Neural cell (in vitro differentiated cells): ENCODE measurements at regions not wholly inside any gene's neighbourhood (a gene's known extent, or its start where the extent isn't known, plus 50 kb on each side); places are given as distances from the start of the nearest gene placed in this dataset.

ENCODE experiments used
- H2AFZ ChIP-seq: fragments of 200-600, 300-800 bp; sonication (generic), shearing (Covaris generic); 2 replicates; pipeline ENCODE4 v1.6.0; 2014; ENCODE audit warnings: low read depth, mild to moderate bottlenecking, antibody characterized with exemption, low read length, moderate library complexity
- H3F3A ChIP-seq: fragments of 200-600 bp; shearing (Covaris generic); 2 replicates; pipeline ENCODE4 v1.6.1; 2016; ENCODE audit warnings: mild to moderate bottlenecking, moderate library complexity, mixed read lengths, antibody characterized with exemption, low read length; ENCODE audit not compliant: insufficient read depth, poor library complexity, severe bottlenecking
- H3K27ac ChIP-seq: fragments of 200-600, 300-800 bp; sonication (generic), shearing (Covaris generic); 2 replicates; pipeline ENCODE4 v1.5.1; 2014; ENCODE audit warnings: mild to moderate bottlenecking, low read length, moderate library complexity
- H3K27me3 ChIP-seq: fragments of 300-800, 200-600 bp; sonication (generic), shearing (Covaris generic); 2 replicates; pipeline ENCODE4 v1.6.0; 2014; ENCODE audit warnings: mild to moderate bottlenecking, low read depth, low read length, moderate library complexity; ENCODE audit not compliant: insufficient read depth
- H3K36me3 ChIP-seq: fragments of 300-800, 200-600 bp; sonication (generic), shearing (Covaris generic); 2 replicates; pipeline ENCODE4 v1.5.1; 2014; ENCODE audit warnings: mild to moderate bottlenecking, antibody characterized with exemption, low read length, moderate library complexity; ENCODE audit not compliant: insufficient read depth
- H3K4me2 ChIP-seq: fragments of 300-800, 200-600 bp; sonication (generic), shearing (Covaris generic); 2 replicates; pipeline ENCODE4 v1.6.0; 2014; ENCODE audit warnings: mild to moderate bottlenecking, low read length
- H3K4me3 ChIP-seq: fragments of 300-800, 200-600 bp; sonication (generic), shearing (Covaris generic); 2 replicates; pipeline ENCODE4 v1.5.1; 2014; ENCODE audit warnings: mild to moderate bottlenecking, low read length, moderate library complexity
- H3K79me2 ChIP-seq: fragments of 200-600 bp; shearing (Covaris generic); replicated peaks from 2 replicates; pipeline ENCODE4 v1.6.0; 2014; ENCODE audit warnings: mild to moderate bottlenecking, low read length, moderate library complexity; ENCODE audit not compliant: insufficient read depth
- H3K9ac ChIP-seq: fragments of 300-800, 200-600 bp; sonication (generic), shearing (Covaris generic); 2 replicates; pipeline ENCODE4 v1.6.1; 2016; ENCODE audit warnings: mild to moderate bottlenecking, low read length, mixed read lengths
- H3K9me2 ChIP-seq: fragments of 200-600 bp; shearing (Covaris generic); 2 replicates; pipeline ENCODE4 v1.6.1; 2016; ENCODE audit warnings: mild to moderate bottlenecking, low read length, mixed read lengths; ENCODE audit not compliant: insufficient read depth
- H3K9me3 ChIP-seq: fragments of 200-600, 300-800 bp; sonication (generic), shearing (Covaris generic); 2 replicates; pipeline ENCODE4 v1.6.1; 2016; ENCODE audit warnings: mild to moderate bottlenecking, mixed run types, low read length, moderate library complexity, mixed read lengths
- H4K20me1 ChIP-seq: fragments of 200-600 bp; shearing (Covaris generic); 2 replicates; pipeline ENCODE4 v1.6.1; 2016; ENCODE audit warnings: mild to moderate bottlenecking, mixed run types; ENCODE audit not compliant: insufficient read depth
- EP300 ChIP-seq: fragments of 450-650 bp; conservative IDR thresholded peaks from 2 replicates; pipeline ENCODE4 v1.6.1; 2014; ENCODE audit warnings: antibody characterized with exemption, mild to moderate bottlenecking, moderate library complexity; ENCODE audit not compliant: poor library complexity, severe bottlenecking
- EZH2 ChIP-seq: fragments of 200-600, 300-800 bp; shearing (Covaris generic), sonication (generic); IDR thresholded peaks from 2 replicates; pipeline ENCODE4 v1.6.1; 2014; ENCODE audit warnings: antibody characterized with exemption, low read length, borderline replicate concordance, mild to moderate bottlenecking; ENCODE audit not compliant: insufficient read depth, poor library complexity, severe bottlenecking
- MXI1 ChIP-seq: fragments of 450-650 bp; conservative IDR thresholded peaks from 2 replicates; pipeline ENCODE4 v1.6.1; 2014; ENCODE audit warnings: antibody characterized with exemption, mild to moderate bottlenecking; ENCODE audit not compliant: poor library complexity, severe bottlenecking
- POLR2AphosphoS5 ChIP-seq: IDR thresholded peaks from 2 replicates; pipeline ENCODE4 v1.6.1; 2012
- RAD21 ChIP-seq: fragments of 450-650 bp; conservative IDR thresholded peaks from 2 replicates; pipeline ENCODE4 v1.6.1; 2014; ENCODE audit warnings: antibody characterized with exemption, mild to moderate bottlenecking, moderate library complexity
- SMC3 ChIP-seq: fragments of 450-650 bp; conservative IDR thresholded peaks from 2 replicates; pipeline ENCODE4 v1.6.1; 2014; ENCODE audit warnings: antibody characterized with exemption, mild to moderate bottlenecking, moderate library complexity; ENCODE audit not compliant: poor library complexity
- TAF1 ChIP-seq: IDR thresholded peaks from 2 replicates; pipeline ENCODE4 v1.6.1; 2012; ENCODE audit warnings: low read depth
- TF ChIP-seq, protein P1 (sequence below): fragments of 450-650 bp; IDR thresholded peaks from 2 replicates; pipeline ENCODE4 v1.5.1; 2014; ENCODE audit warnings: antibody characterized with exemption, mild to moderate bottlenecking, moderate library complexity; ENCODE audit not compliant: poor library complexity, severe bottlenecking
- TF ChIP-seq, protein P2 (sequence below): IDR thresholded peaks from 2 replicates; pipeline ENCODE4 v1.6.1; 2012; ENCODE audit warnings: borderline replicate concordance

DNA sequence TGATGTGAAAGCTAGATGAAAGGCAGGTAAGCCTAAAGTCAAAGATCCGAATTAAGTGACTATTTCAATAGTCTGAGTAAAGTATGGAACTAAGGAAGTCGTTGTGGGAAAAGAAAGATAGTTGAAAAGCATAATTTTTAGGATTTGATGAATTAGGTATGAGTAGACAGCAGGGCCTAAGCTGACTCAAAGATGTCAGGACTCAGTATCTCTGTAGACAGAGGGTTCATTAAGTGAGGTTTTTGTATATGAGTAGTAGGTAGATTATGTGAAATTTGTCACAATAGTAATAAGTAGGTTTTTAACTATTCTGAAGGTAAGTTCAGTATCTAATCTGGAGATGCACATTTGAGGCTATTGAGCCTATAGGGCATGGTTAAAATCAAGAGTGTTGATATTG is 196.4 kb downstream of the RASSF9 start:
- H2AFZ ChIP-seq: no peak overlapping the region
- H3K9me3 ChIP-seq: no peaks in the 10 kb centered on the region
- H4K20me1 ChIP-seq: no peaks in the 10 kb centered on the region
- no peaks in the 10 kb centered on the region for H3K9me2 ChIP-seq
- TF ChIP-seq EP300: no peak
- no peak for TF ChIP-seq EZH2
- no peak for TF ChIP-seq TAF1
- TF ChIP-seq, protein P1, sequence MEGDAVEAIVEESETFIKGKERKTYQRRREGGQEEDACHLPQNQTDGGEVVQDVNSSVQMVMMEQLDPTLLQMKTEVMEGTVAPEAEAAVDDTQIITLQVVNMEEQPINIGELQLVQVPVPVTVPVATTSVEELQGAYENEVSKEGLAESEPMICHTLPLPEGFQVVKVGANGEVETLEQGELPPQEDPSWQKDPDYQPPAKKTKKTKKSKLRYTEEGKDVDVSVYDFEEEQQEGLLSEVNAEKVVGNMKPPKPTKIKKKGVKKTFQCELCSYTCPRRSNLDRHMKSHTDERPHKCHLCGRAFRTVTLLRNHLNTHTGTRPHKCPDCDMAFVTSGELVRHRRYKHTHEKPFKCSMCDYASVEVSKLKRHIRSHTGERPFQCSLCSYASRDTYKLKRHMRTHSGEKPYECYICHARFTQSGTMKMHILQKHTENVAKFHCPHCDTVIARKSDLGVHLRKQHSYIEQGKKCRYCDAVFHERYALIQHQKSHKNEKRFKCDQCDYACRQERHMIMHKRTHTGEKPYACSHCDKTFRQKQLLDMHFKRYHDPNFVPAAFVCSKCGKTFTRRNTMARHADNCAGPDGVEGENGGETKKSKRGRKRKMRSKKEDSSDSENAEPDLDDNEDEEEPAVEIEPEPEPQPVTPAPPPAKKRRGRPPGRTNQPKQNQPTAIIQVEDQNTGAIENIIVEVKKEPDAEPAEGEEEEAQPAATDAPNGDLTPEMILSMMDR: no peak
- TF ChIP-seq, protein P2, sequence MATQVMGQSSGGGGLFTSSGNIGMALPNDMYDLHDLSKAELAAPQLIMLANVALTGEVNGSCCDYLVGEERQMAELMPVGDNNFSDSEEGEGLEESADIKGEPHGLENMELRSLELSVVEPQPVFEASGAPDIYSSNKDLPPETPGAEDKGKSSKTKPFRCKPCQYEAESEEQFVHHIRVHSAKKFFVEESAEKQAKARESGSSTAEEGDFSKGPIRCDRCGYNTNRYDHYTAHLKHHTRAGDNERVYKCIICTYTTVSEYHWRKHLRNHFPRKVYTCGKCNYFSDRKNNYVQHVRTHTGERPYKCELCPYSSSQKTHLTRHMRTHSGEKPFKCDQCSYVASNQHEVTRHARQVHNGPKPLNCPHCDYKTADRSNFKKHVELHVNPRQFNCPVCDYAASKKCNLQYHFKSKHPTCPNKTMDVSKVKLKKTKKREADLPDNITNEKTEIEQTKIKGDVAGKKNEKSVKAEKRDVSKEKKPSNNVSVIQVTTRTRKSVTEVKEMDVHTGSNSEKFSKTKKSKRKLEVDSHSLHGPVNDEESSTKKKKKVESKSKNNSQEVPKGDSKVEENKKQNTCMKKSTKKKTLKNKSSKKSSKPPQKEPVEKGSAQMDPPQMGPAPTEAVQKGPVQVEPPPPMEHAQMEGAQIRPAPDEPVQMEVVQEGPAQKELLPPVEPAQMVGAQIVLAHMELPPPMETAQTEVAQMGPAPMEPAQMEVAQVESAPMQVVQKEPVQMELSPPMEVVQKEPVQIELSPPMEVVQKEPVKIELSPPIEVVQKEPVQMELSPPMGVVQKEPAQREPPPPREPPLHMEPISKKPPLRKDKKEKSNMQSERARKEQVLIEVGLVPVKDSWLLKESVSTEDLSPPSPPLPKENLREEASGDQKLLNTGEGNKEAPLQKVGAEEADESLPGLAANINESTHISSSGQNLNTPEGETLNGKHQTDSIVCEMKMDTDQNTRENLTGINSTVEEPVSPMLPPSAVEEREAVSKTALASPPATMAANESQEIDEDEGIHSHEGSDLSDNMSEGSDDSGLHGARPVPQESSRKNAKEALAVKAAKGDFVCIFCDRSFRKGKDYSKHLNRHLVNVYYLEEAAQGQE: no peak
- TF ChIP-seq RAD21: no peak
- TF ChIP-seq MXI1: no peak
- no peak for TF ChIP-seq SMC3
- TF ChIP-seq POLR2AphosphoS5: no peak
- no peak overlapping the region for H3K27ac ChIP-seq
- H3K79me2 ChIP-seq: no peaks in the 10 kb centered on the region
- no peaks in the 10 kb centered on the region for H3F3A ChIP-seq
- no peaks in the 10 kb centered on the region for H3K36me3 ChIP-seq
- H3K27me3 ChIP-seq: no peaks in the 10 kb centered on the region
- H3K4me2 ChIP-seq: no peak overlapping the region
- H3K9ac ChIP-seq: no peak overlapping the region
- no peak overlapping the region for H3K4me3 ChIP-seq

DNA sequence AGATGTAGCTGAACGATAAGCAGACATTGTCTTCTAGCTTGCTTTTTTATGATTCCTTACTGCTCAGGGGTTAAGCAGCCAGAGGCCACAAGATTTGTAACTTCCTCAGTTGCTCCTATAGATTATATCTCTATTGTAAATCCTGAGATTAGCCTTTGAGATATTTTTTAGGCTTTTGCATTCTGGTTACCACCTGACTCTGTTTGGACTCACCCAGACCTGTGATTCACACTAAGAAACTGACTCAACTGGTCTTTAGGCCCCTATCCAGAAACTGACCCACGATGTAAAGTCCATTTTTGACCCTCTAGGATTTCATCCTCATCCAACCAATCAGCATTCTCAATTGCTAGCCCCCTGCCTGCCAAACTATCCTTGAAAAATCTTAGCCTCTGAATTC is 194.4 kb downstream of the RASSF9 start:
- Histone ChIP-seq H3K79me2 (no peaks in the 10 kb centered on the region), H4K20me1 (no peaks in the 10 kb centered on the region), H3K4me3 (no peak overlapping the region), H3K27me3 (no peaks in the 10 kb centered on the region), H2AFZ (no peak overlapping the region), H3K4me2 (no peak overlapping the region), H3K9me3 (no peaks in the 10 kb centered on the region), H3K9ac (no peak overlapping the region), H3K9me2 (no peaks in the 10 kb centered on the region), H3K27ac (no peak overlapping the region), H3K36me3 (no peaks in the 10 kb centered on the region), H3F3A (no peaks in the 10 kb centered on the region)
- no peak for TF ChIP-seq MXI1
- TF ChIP-seq RAD21: no peak
- TF ChIP-seq, protein P2: no peak
- no peak for TF ChIP-seq SMC3
- TF ChIP-seq EP300: no peak
- TF ChIP-seq, protein P1: no peak
- TF ChIP-seq TAF1: no peak
- TF ChIP-seq POLR2AphosphoS5: no peak
- no peak for TF ChIP-seq EZH2
